Mesendoderm (in vitro differentiated cells): ENCODE measurements at regions not wholly inside any gene's neighbourhood (a gene's known extent, or its start where the extent isn't known, plus 50 kb on each side); places are given as distances from the start of the nearest gene placed in this dataset.

ENCODE experiments used
- DNase-seq: peaks from one replicate; pipeline ENCODE4 v3.0.0; 2013
- H2AK5ac ChIP-seq: 2 replicates; pipeline ENCODE4 v1.6.1; 2013; ENCODE audit warnings: low read length, inconsistent platforms
- H2BK120ac ChIP-seq: 2 replicates; pipeline ENCODE4 v1.6.1; 2013; ENCODE audit warnings: low read depth, mild to moderate bottlenecking, low read length, moderate library complexity, mixed read lengths
- H2BK15ac ChIP-seq: replicated peaks from 2 replicates; pipeline ENCODE4 v1.6.1; 2013; ENCODE audit warnings: low read depth, mild to moderate bottlenecking, moderate library complexity
- H2BK5ac ChIP-seq: 2 replicates; pipeline ENCODE4 v1.6.1; 2013; ENCODE audit warnings: low read length, inconsistent platforms
- H3K18ac ChIP-seq: 2 replicates; pipeline ENCODE4 v1.6.1; 2013; ENCODE audit warnings: mild to moderate bottlenecking, low read length, mixed read lengths
- H3K23ac ChIP-seq: one replicate; pipeline ENCODE4 v1.6.1; 2013; ENCODE audit warnings: low read length
- H3K27ac ChIP-seq: 2 replicates; pipeline ENCODE4 v1.5.1; 2013; ENCODE audit warnings: low read depth, mild to moderate bottlenecking, inconsistent platforms, low read length, moderate library complexity
- H3K27me3 ChIP-seq: 2 replicates; pipeline ENCODE4 v1.6.1; 2013; ENCODE audit warnings: low read length, control low read depth, mild to moderate bottlenecking, inconsistent platforms; ENCODE audit not compliant: insufficient read depth, poor library complexity
- H3K36me3 ChIP-seq: 2 replicates; pipeline ENCODE4 v1.6.1; 2013; ENCODE audit warnings: low read length, inconsistent platforms; ENCODE audit not compliant: control insufficient read depth, insufficient read depth
- H3K4ac ChIP-seq: one replicate; pipeline ENCODE4 v1.6.1; 2013; ENCODE audit warnings: low read depth, mild to moderate bottlenecking, low read length, moderate library complexity
- H3K4me1 ChIP-seq: 2 replicates; pipeline ENCODE4 v1.6.1; 2013; ENCODE audit warnings: low read depth, low read length, inconsistent platforms; ENCODE audit not compliant: control insufficient read depth
- H3K4me2 ChIP-seq: 2 replicates; pipeline ENCODE4 v1.6.1; 2013; ENCODE audit warnings: low read length
- H3K4me3 ChIP-seq: 2 replicates; pipeline ENCODE4 v1.5.1; 2013; ENCODE audit warnings: mild to moderate bottlenecking, low read length
- H3K56ac ChIP-seq: one replicate; pipeline ENCODE4 v1.6.1; 2013; ENCODE audit warnings: low read length
- H3K79me1 ChIP-seq: 2 replicates; pipeline ENCODE4 v1.6.1; 2013; ENCODE audit warnings: low read length, inconsistent platforms
- H3K79me2 ChIP-seq: 2 replicates; pipeline ENCODE4 v1.6.1; 2013; ENCODE audit warnings: mild to moderate bottlenecking, low read length; ENCODE audit not compliant: control insufficient read depth, insufficient read depth
- H3K9ac ChIP-seq: 2 replicates; pipeline ENCODE4 v1.6.1; 2013; ENCODE audit warnings: low read length, inconsistent platforms
- H4K5ac ChIP-seq: one replicate; pipeline ENCODE4 v1.6.1; 2013; ENCODE audit warnings: low read length
- H4K8ac ChIP-seq: one replicate; pipeline ENCODE4 v1.6.1; 2013; ENCODE audit warnings: low read depth, mild to moderate bottlenecking, control low read depth, low read length, moderate library complexity
- WGBS: extraction: QIAGEN DNeasy Blood & Tissue Kit; methylation state at CpG from one replicate; pipeline ENCODE4 v1.1.7; 2013; ENCODE audit warnings: low lambda C conversion rate, missing lambda C conversion rate; ENCODE audit not compliant: insufficient coverage; ENCODE audit errors: extremely low coverage; 5-methylcytosine and 5-hydroxymethylcytosine counted together

DNA sequence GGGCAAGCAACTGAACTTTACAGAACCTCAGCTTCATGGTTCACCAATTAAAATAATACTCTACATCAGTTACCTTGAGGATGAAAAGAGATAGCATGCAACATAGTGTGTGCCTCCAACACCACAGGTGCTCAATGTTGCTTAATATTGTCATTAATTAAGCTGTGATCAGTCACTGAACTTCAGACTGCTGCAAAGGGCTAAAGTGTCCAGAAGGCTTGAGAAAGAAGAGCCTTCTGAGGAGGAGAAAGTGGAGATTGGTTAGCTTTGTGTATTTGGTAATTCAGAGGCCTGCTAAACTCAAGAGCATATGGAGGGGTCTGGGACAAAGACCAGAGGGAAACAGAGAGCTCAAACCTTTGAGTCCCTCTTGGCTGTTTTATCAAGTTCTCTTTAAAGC, 66.3 kb upstream of the SELENOP start:
- no peaks in the 10 kb centered on the region for H3K27me3 ChIP-seq
- no peak overlapping the region for H3K9ac ChIP-seq
- no peak overlapping the region for H3K56ac ChIP-seq
- H2AK5ac ChIP-seq = no peak overlapping the region
- H3K79me2 ChIP-seq = no peaks in the 10 kb centered on the region
- no peaks in the 10 kb centered on the region for H3K36me3 ChIP-seq
- no peaks in the 10 kb centered on the region for H3K4me1 ChIP-seq
- no peak overlapping the region for H3K4me2 ChIP-seq
- no peak overlapping the region for H4K5ac ChIP-seq
- H2BK5ac ChIP-seq = no peak overlapping the region
- no peak overlapping the region for H2BK15ac ChIP-seq
- DNase-seq = no peak
- H2BK120ac ChIP-seq = no peak overlapping the region
- H3K23ac ChIP-seq = no peak overlapping the region
- H4K8ac ChIP-seq = no peak overlapping the region
- no peak overlapping the region for H3K4ac ChIP-seq
- H3K4me3 ChIP-seq = no peak overlapping the region
- H3K79me1 ChIP-seq = no peaks in the 10 kb centered on the region
- no peak overlapping the region for H3K27ac ChIP-seq
- H3K18ac ChIP-seq = no peak overlapping the region

- Histone ChIP-seq H2AK5ac (no peak overlapping the region), H3K36me3 (no peaks in the 10 kb centered on the region), H2BK5ac (no peak overlapping the region), H3K18ac (no peak overlapping the region), H2BK15ac (no peak overlapping the region), H4K5ac (no peak overlapping the region), H3K56ac (no peak overlapping the region), H3K27ac (no peak overlapping the region), H3K27me3 (no peaks in the 10 kb centered on the region), H3K9ac (no peak overlapping the region), H3K4ac (no peak overlapping the region), H3K4me2 (no peak overlapping the region), H3K79me1 (no peaks in the 10 kb centered on the region), H2BK120ac (no peak overlapping the region), H3K23ac (no peak overlapping the region), H3K4me3 (no peak overlapping the region), H3K4me1 (no peaks in the 10 kb centered on the region), H3K79me2 (no peaks in the 10 kb centered on the region), H4K8ac (no peak overlapping the region)
- DNase-seq = no peak
- no CpG with 5 or more reads among the region's 2 CpGs for WGBS
Observed at GRCh38 chr5:42877431-42877830, 65.7 kb upstream of the SELENOP start.

GRCh38 chr5:42876375-42876844, 64.7 kb upstream of the SELENOP start:
- DNase-seq = no peak
- Histone ChIP-seq H3K18ac (no peak overlapping the region), H3K79me2 (no peaks in the 10 kb centered on the region), H2BK5ac (no peak overlapping the region), H3K4ac (no peak overlapping the region), H2AK5ac (no peak overlapping the region), H3K4me2 (no peak overlapping the region), H3K4me3 (no peak overlapping the region), H4K5ac (no peak overlapping the region), H3K4me1 (no peaks in the 10 kb centered on the region), H3K9ac (no peak overlapping the region), H3K79me1 (no peaks in the 10 kb centered on the region), H2BK15ac (no peak overlapping the region), H2BK120ac (no peak overlapping the region), H3K27ac (no peak overlapping the region), H3K36me3 (no peaks in the 10 kb centered on the region), H3K23ac (no peak overlapping the region), H4K8ac (no peak overlapping the region), H3K27me3 (no peaks in the 10 kb centered on the region), H3K56ac (no peak overlapping the region)
- no CpG with 5 or more reads among the region's 4 CpGs for WGBS

GRCh38 chr5:42875785-42876374, 64.2 kb upstream of the SELENOP start:
- no peak overlapping the region for H3K4me3 ChIP-seq
- no peak overlapping the region for H2BK120ac ChIP-seq
- no peak overlapping the region for H2BK15ac ChIP-seq
- H3K4me1 ChIP-seq = no peaks in the 10 kb centered on the region
- no peak overlapping the region for H3K56ac ChIP-seq
- DNase-seq = no peak
- H2AK5ac ChIP-seq = no peak overlapping the region
- no peak overlapping the region for H4K5ac ChIP-seq
- H3K79me2 ChIP-seq = no peaks in the 10 kb centered on the region
- no peak overlapping the region for H3K9ac ChIP-seq
- H3K36me3 ChIP-seq = no peaks in the 10 kb centered on the region
- no peaks in the 10 kb centered on the region for H3K79me1 ChIP-seq
- no peak overlapping the region for H3K18ac ChIP-seq
- H2BK5ac ChIP-seq = no peak overlapping the region
- H3K4ac ChIP-seq = no peak overlapping the region
- no peaks in the 10 kb centered on the region for H3K27me3 ChIP-seq
- H3K4me2 ChIP-seq = no peak overlapping the region
- no peak overlapping the region for H3K23ac ChIP-seq
- no CpG with 5 or more reads among the region's 1 CpG for WGBS
- no peak overlapping the region for H3K27ac ChIP-seq
- no peak overlapping the region for H4K8ac ChIP-seq

DNA sequence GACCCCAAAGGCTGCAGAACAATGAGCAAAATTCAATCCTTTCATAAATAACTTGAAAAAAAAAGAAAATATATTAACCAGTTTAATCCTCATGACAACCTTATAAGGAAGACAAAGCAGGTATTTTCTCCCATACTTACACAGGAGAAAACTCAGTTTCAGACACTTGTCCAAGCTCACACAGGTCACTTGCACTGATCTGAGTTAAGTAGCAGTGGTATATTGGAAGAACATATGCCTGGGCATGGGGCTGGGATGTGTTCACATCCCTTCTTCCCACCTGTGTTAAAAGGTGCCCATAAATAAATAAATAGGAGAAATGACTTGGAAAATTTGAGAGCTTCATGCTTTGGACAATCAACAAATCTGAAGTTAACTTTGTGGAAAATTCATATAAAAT, 63.5 kb upstream of the SELENOP start:
- Histone ChIP-seq H3K23ac (no peak overlapping the region), H4K8ac (no peak overlapping the region), H3K27ac (no peak overlapping the region), H3K79me1 (no peaks in the 10 kb centered on the region), H2BK5ac (no peak overlapping the region), H3K36me3 (no peaks in the 10 kb centered on the region), H3K56ac (no peak overlapping the region), H3K79me2 (no peaks in the 10 kb centered on the region), H3K9ac (no peak overlapping the region), H3K4me3 (no peak overlapping the region), H3K4me2 (no peak overlapping the region), H3K27me3 (no peaks in the 10 kb centered on the region), H3K4ac (no peak overlapping the region), H2BK120ac (no peak overlapping the region), H3K4me1 (no peaks in the 10 kb centered on the region), H4K5ac (no peak overlapping the region), H3K18ac (no peak overlapping the region), H2BK15ac (no peak overlapping the region), H2AK5ac (no peak overlapping the region)
- DNase-seq = no peak

- no peak overlapping the region for H3K27ac ChIP-seq
- H3K4me1 ChIP-seq = no peaks in the 10 kb centered on the region
- no peaks in the 10 kb centered on the region for H3K36me3 ChIP-seq
- H3K56ac ChIP-seq = no peak overlapping the region
- H4K5ac ChIP-seq = no peak overlapping the region
- no peaks in the 10 kb centered on the region for H3K27me3 ChIP-seq
- H3K4me2 ChIP-seq = no peak overlapping the region
- no peak overlapping the region for H3K23ac ChIP-seq
- no peak overlapping the region for H3K4ac ChIP-seq
- H3K9ac ChIP-seq = no peak overlapping the region
- H3K79me2 ChIP-seq = no peaks in the 10 kb centered on the region
- H2BK120ac ChIP-seq = no peak overlapping the region
- H3K18ac ChIP-seq = no peak overlapping the region
- DNase-seq = no peak
- no peaks in the 10 kb centered on the region for H3K79me1 ChIP-seq
- WGBS = no CpG with 5 or more reads among the region's 2 CpGs
- no peak overlapping the region for H4K8ac ChIP-seq
- no peak overlapping the region for H2AK5ac ChIP-seq
- no peak overlapping the region for H3K4me3 ChIP-seq
- no peak overlapping the region for H2BK15ac ChIP-seq
- H2BK5ac ChIP-seq = no peak overlapping the region
Observed at GRCh38 chr5:42874621-42875198, 63.0 kb upstream of the SELENOP start.
